H9 (cell line): ENCODE measurements at regions not wholly inside any gene's neighbourhood (a gene's known extent, or its start where the extent isn't known, plus 50 kb on each side); places are given as distances from the start of the nearest gene placed in this dataset.
"Not testable (repeated sequence)": the region's sequence is repeated elsewhere in the genome, so short reads cannot be mapped to it uniquely, and the experiment has no call there.

Experiments used
- DNase-seq: peaks from one replicate; pipeline ENCODE4 v3.0.0-alpha.2; 2017
- H2AFZ ChIP-seq: one replicate; pipeline ENCODE4 v1.6.1; 2013; ENCODE audit warnings: mild to moderate bottlenecking, low read length, control low read depth, moderate library complexity
- H2AK5ac ChIP-seq: 2 replicates; pipeline ENCODE4 v1.6.1; 2013; ENCODE audit warnings: low read length, control low read depth, mixed read lengths; ENCODE audit not compliant: insufficient read length
- H2BK120ac ChIP-seq: one replicate; pipeline ENCODE4 v1.6.1; 2013; ENCODE audit warnings: low read depth, mild to moderate bottlenecking, low read length, control low read depth, inconsistent platforms; ENCODE audit not compliant: poor library complexity, severe bottlenecking
- H2BK12ac ChIP-seq: 2 replicates; pipeline ENCODE4 v1.6.1; 2013; ENCODE audit warnings: low read length, control low read depth, mixed read lengths, low read depth; ENCODE audit not compliant: insufficient read length
- H2BK15ac ChIP-seq: 2 replicates; pipeline ENCODE4 v1.6.1; 2013; ENCODE audit warnings: low read depth, low read length, control low read depth
- H2BK20ac ChIP-seq: one replicate; pipeline ENCODE4 v1.6.1; 2013; ENCODE audit warnings: low read depth, mild to moderate bottlenecking, low read length, control low read depth, inconsistent platforms; ENCODE audit not compliant: poor library complexity, severe bottlenecking
- H2BK5ac ChIP-seq: 2 replicates; pipeline ENCODE4 v1.6.1; 2013; ENCODE audit warnings: low read length, control low read depth, mixed read lengths; ENCODE audit not compliant: insufficient read length
- H3K14ac ChIP-seq: 2 replicates; pipeline ENCODE4 v1.6.1; 2013; ENCODE audit warnings: low read length, control low read depth; ENCODE audit not compliant: insufficient read depth
- H3K18ac ChIP-seq: 2 replicates; pipeline ENCODE4 v1.6.1; 2013; ENCODE audit warnings: low read depth, mild to moderate bottlenecking, mixed read lengths, low read length, control low read depth; ENCODE audit not compliant: insufficient read length
- H3K23ac ChIP-seq: 2 replicates; pipeline ENCODE4 v1.6.1; 2013; ENCODE audit warnings: low read length, control low read depth, mixed read lengths, low read depth; ENCODE audit not compliant: insufficient read length
- H3K23me2 ChIP-seq: 2 replicates; pipeline ENCODE4 v1.6.1; 2013; ENCODE audit warnings: low read depth, mild to moderate bottlenecking, mixed read lengths, low read length, control low read depth; ENCODE audit not compliant: insufficient read length, poor library complexity, severe bottlenecking
- H3K27ac ChIP-seq: 2 replicates; pipeline ENCODE4 v1.5.1; 2013; ENCODE audit warnings: low read length, control low read depth, mixed read lengths, low read depth; ENCODE audit not compliant: insufficient read length
- H3K27me3 ChIP-seq: 2 replicates; pipeline ENCODE4 v1.6.1; 2013; ENCODE audit warnings: low read length, control low read depth, inconsistent platforms; ENCODE audit not compliant: insufficient read depth
- H3K4ac ChIP-seq: 2 replicates; pipeline ENCODE4 v1.6.1; 2013; ENCODE audit warnings: low read depth, mild to moderate bottlenecking, control low read depth, inconsistent platforms, low read length, moderate library complexity
- H3K4me1 ChIP-seq: 2 replicates; pipeline ENCODE4 v1.6.1; 2013; ENCODE audit warnings: low read length, control low read depth, inconsistent platforms; ENCODE audit not compliant: insufficient read depth
- H3K4me2 ChIP-seq: 2 replicates; pipeline ENCODE4 v1.6.1; 2013; ENCODE audit warnings: low read length, control low read depth, mixed read lengths; ENCODE audit not compliant: insufficient read length, insufficient read depth
- H3K56ac ChIP-seq: 2 replicates; pipeline ENCODE4 v1.6.1; 2013; ENCODE audit warnings: low read depth, mild to moderate bottlenecking, mixed read lengths, low read length, control low read depth; ENCODE audit not compliant: insufficient read length
- H3K79me1 ChIP-seq: 2 replicates; pipeline ENCODE4 v1.6.1; 2013; ENCODE audit warnings: low read depth, mild to moderate bottlenecking, moderate library complexity, low read length, control low read depth, inconsistent platforms; ENCODE audit not compliant: insufficient read depth, poor library complexity, severe bottlenecking
- H3K79me2 ChIP-seq: 2 replicates; pipeline ENCODE4 v1.6.1; 2013; ENCODE audit warnings: low read length, control low read depth, inconsistent platforms; ENCODE audit not compliant: insufficient read depth
- H3K9ac ChIP-seq: 2 replicates; pipeline ENCODE4 v1.6.1; 2013; ENCODE audit warnings: low read length, control low read depth, mixed read lengths; ENCODE audit not compliant: insufficient read length; ENCODE audit errors: extremely low read depth
- H3K9me3 ChIP-seq: one replicate; pipeline ENCODE4 v1.6.1; 2013; ENCODE audit warnings: low read depth, low read length, inconsistent platforms; ENCODE audit not compliant: control insufficient read depth
- H3T11ph ChIP-seq: one replicate; pipeline ENCODE4 v1.6.1; 2013; ENCODE audit warnings: mild to moderate bottlenecking, low read length, control low read depth, inconsistent platforms
- H4K20me1 ChIP-seq: one replicate; pipeline ENCODE4 v1.6.1; 2013; ENCODE audit not compliant: control insufficient read depth, insufficient read length, insufficient read depth
- H4K5ac ChIP-seq: 2 replicates; pipeline ENCODE4 v1.6.1; 2013; ENCODE audit warnings: low read depth, mild to moderate bottlenecking, mixed read lengths, low read length, control low read depth; ENCODE audit not compliant: insufficient read length
- H4K8ac ChIP-seq: replicated peaks from 2 replicates; pipeline ENCODE4 v1.6.1; 2013; ENCODE audit warnings: low read length, control low read depth, mixed read lengths, low read depth; ENCODE audit not compliant: insufficient read length
- H4K91ac ChIP-seq: 2 replicates; pipeline ENCODE4 v1.6.1; 2013; ENCODE audit warnings: low read depth, mild to moderate bottlenecking, moderate library complexity, mixed read lengths, low read length, control low read depth; ENCODE audit not compliant: insufficient read length
- H3K27ac Mint-ChIP-seq, 3 experiments: 2 replicates in 2 of 3; 3 replicates in 1 of 3; pipeline ENCODE4 v1.8.0; 2020 to 2021; ENCODE audit warnings: mixed read lengths in 3 of 3, mild to moderate bottlenecking in 1 of 3, moderate library complexity in 1 of 3
- H3K27me3 Mint-ChIP-seq: 2 replicates; pipeline ENCODE4 v1.8.0; 2021; ENCODE audit warnings: low read depth, mild to moderate bottlenecking, moderate library complexity, mixed read lengths
- H3K36me3 Mint-ChIP-seq, 3 experiments: 2 replicates in 2 of 3; 3 replicates in 1 of 3; pipeline ENCODE4 v1.8.0; 2020 to 2021; ENCODE audit warnings: low read depth in 3 of 3, mixed read lengths in 3 of 3; ENCODE audit not compliant: insufficient read depth in 1 of 3
- H3K4me1 Mint-ChIP-seq, 2 experiments: 2 replicates each; pipeline ENCODE4 v1.8.0; 2020; ENCODE audit warnings: mixed read lengths in 2 of 2
- H3K4me3 Mint-ChIP-seq, 2 experiments: 2 replicates in 1 of 2; 3 replicates in 1 of 2; pipeline ENCODE4 v1.8.0; 2020 to 2021; ENCODE audit warnings: mild to moderate bottlenecking in 2 of 2, mixed read lengths in 2 of 2, moderate library complexity in 1 of 2
- H3K9me3 Mint-ChIP-seq, 2 experiments: 2 replicates in 1 of 2; 3 replicates in 1 of 2; pipeline ENCODE4 v1.8.0; 2020; ENCODE audit warnings: mild to moderate bottlenecking in 2 of 2, mixed read lengths in 2 of 2, moderate library complexity in 1 of 2
- WGBS: extraction: QIAGEN DNeasy Blood & Tissue Kit; methylation state at CpG from one replicate; pipeline ENCODE4 v1.1.7; 2013; ENCODE audit warnings: missing lambda C conversion rate, low lambda C conversion rate, mixed read lengths; ENCODE audit not compliant: insufficient read length; ENCODE audit errors: extremely low coverage; 5-methylcytosine and 5-hydroxymethylcytosine counted together
- TF ChIP-seq, protein P1 (sequence below): fragments of 200-600 bp; sonication (generic); conservative IDR thresholded peaks from 3 replicates; pipeline ENCODE4 v1.8.0; 2021; ENCODE audit warnings: antibody characterized with exemption, mild to moderate bottlenecking

DNA sequence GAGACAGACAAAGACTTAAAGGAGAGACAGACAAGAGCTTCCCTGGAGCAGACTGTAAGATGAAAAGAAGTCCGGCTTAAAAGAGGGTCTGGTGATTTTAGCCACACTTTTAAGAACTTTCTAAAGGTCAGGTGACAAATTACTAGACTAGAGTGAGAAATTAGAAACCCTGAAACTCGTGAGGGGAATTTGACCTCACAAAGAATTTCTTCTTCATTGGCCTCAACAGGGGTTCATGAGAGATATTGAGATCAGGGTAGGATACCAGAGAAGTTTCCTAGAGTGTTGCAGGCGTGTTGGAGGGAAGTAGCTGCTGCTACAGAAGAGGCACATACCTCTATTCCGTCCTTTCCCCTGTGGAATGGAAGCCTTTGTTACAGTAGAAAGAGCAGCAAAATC, 884.4 kb downstream of the KCNT2 start:
- peaks cover 4% of the 10 kb centered on the region in 2 experiments; a peak in 2 of 4 replicates for H3K4me1 Mint-ChIP-seq
- Histone ChIP-seq H3K9me3 (no peaks in the 10 kb centered on the region), H4K91ac (no peak overlapping the region), H2BK5ac (no peak overlapping the region), H2AFZ (no peak overlapping the region), H3K4ac (no peak overlapping the region), H2BK12ac (no peak overlapping the region), H3K27me3 (no peaks in the 10 kb centered on the region), H3K27ac (no peak overlapping the region), H3K79me2 (no peaks in the 10 kb centered on the region), H2BK120ac (no peak overlapping the region), H3K23ac (no peak overlapping the region), H3K79me1 (no peaks in the 10 kb centered on the region), H3K4me2 (no peak overlapping the region), H3K14ac (no peak overlapping the region), H2BK20ac (no peak overlapping the region), H3K4me1 (no peaks in the 10 kb centered on the region), H3K23me2 (no peaks in the 10 kb centered on the region), H3T11ph (no peak overlapping the region), H2BK15ac (no peak overlapping the region), H3K9ac (no peak overlapping the region), H2AK5ac (no peak overlapping the region), H4K20me1 (no peaks in the 10 kb centered on the region), H4K5ac (no peak overlapping the region), H3K18ac (no peak overlapping the region), H3K56ac (no peak overlapping the region), H4K8ac (no peak overlapping the region)
- H3K9me3 Mint-ChIP-seq: no peaks in the 10 kb centered on the region
- H3K27me3 Mint-ChIP-seq: no peaks in the 10 kb centered on the region
- no peak for DNase-seq
- no peak overlapping the region for H3K27ac Mint-ChIP-seq
- TF ChIP-seq, protein P1, sequence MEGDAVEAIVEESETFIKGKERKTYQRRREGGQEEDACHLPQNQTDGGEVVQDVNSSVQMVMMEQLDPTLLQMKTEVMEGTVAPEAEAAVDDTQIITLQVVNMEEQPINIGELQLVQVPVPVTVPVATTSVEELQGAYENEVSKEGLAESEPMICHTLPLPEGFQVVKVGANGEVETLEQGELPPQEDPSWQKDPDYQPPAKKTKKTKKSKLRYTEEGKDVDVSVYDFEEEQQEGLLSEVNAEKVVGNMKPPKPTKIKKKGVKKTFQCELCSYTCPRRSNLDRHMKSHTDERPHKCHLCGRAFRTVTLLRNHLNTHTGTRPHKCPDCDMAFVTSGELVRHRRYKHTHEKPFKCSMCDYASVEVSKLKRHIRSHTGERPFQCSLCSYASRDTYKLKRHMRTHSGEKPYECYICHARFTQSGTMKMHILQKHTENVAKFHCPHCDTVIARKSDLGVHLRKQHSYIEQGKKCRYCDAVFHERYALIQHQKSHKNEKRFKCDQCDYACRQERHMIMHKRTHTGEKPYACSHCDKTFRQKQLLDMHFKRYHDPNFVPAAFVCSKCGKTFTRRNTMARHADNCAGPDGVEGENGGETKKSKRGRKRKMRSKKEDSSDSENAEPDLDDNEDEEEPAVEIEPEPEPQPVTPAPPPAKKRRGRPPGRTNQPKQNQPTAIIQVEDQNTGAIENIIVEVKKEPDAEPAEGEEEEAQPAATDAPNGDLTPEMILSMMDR: no peak
- 0 out of 7 replicates have a peak, but pooled peaks cover 0 to 1% (median 0%) of the 10 kb centered on the region in 3 experiments for H3K36me3 Mint-ChIP-seq
- no CpG with 5 or more reads among the region's 4 CpGs for WGBS
- H3K4me3 Mint-ChIP-seq: no peak overlapping the region

DNA sequence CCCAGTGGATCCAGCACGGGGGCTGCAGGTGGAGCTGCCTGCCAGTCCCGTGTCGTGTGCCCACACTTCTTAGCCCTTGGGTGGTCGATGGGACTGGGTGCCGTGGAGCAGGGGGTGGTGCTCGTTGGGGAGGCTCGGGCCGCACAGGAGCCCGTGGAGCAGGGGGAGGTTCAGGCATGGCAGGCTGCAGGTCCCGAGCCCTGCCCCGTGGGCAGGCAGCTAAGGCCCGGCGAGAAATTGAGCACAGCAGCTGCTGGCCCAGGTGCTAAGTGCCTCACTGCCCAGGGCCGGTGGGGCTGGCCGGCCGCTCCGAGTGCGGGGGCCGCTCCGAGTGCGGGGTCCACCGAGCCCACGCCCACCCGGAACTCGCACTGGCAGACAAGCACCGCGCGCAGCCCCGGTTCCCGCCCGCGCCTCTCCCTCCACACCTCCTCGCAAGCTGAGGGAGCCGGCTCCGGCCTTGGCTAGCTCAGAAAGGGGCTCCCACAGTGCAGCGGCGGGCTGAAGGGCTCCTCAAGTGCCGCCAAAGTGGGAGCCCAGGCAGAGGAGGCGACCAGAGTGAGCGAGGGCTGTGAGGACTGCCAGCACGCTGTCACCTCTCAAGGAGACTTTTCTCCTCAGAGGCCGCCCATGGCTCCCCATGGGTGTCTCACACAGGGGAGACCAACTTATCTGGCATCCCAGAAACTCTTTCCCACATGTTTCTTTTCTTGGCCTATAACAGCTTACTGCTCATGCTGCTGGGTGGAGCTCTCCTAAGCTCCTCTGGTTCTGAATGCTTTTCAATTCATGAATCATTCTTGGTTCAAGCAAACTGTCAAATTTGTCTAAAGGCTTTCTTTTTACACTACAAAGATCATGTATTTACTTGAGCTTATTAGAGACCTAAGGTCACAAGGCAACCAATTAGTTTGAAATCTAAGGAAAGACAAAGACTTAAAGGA, 885.1 kb downstream of the KCNT2 start:
- H3K18ac ChIP-seq, H3K36me3 Mint-ChIP-seq, H2BK120ac ChIP-seq, H3K4me1 Mint-ChIP-seq, H3K79me2 ChIP-seq, H3K4ac ChIP-seq, H3K9ac ChIP-seq, H2BK12ac ChIP-seq, H3K4me1 ChIP-seq, H4K8ac ChIP-seq, H2BK5ac ChIP-seq, H2BK15ac ChIP-seq, DNase-seq, H3K4me2 ChIP-seq, H3K4me3 Mint-ChIP-seq, H2BK20ac ChIP-seq, H3K27ac Mint-ChIP-seq, H4K20me1 ChIP-seq, H2AFZ ChIP-seq, H4K5ac ChIP-seq, H3K27me3 Mint-ChIP-seq, H3K27ac ChIP-seq, H3T11ph ChIP-seq, H3K9me3 Mint-ChIP-seq, H3K9me3 ChIP-seq, H4K91ac ChIP-seq, H3K14ac ChIP-seq, H3K23me2 ChIP-seq, H3K79me1 ChIP-seq, H3K56ac ChIP-seq, H3K27me3 ChIP-seq, H3K23ac ChIP-seq, H2AK5ac ChIP-seq: not testable (repeated sequence)
- WGBS: no CpG with 5 or more reads among the region's 42 CpGs
